ENCODE measurements at regions not wholly inside any gene's neighbourhood (a gene's known extent, or its start where the extent isn't known, plus 50 kb on each side); places are given as distances from the start of the nearest gene placed in this dataset.

DNA sequence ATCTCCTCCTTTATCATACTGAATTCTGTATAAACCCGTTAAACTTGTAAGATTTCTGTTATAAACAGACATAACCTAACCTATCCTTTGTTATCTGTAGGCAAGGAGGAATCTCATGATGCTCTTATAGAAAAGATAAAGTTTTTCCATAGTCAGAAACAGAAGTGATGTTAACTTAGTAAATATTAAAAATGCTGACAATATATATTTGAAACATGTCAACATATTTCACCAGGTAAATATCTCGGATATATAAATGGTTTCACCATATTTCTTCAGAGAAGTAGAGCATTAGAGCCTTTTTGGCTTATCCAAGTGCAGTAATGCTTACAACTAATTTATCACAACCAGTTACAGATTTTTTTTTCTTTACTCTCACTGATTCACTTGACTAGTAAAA lies 625.9 kb downstream of the PDHA2 start:
- DNase-seq (ENCODE audit: low read depth, low spot score) (no peak), ATAC-seq (no peak), FAIRE-seq (no peak)
- in situ Hi-C loops (cut with MboI), result no loop called here
- ChIA-PET SMC1A (ENCODE audit: uncharacterized antibody, unreplicated experiment) (no interaction called here), CTCF (no interaction called here), POLR2A (no interaction called here), RAD21 (ENCODE audit: unreplicated experiment) (no interaction called here)
- intact Hi-C loops (cut with micrococcal nuclease; ENCODE audit: unreplicated experiment), result no loop called here
- H4K20me1 ChIP-seq (ENCODE audit: control insufficient read depth, insufficient read depth), result no peaks in the 10 kb centered on the region
- no peak overlapping the region for H2AFZ ChIP-seq (ENCODE audit: control insufficient read depth, low read depth, low read length)
- BruUV-seq (replicated peaks), result no TSS peak
- no peaks in the 10 kb centered on the region for H3K27me3 ChIP-seq (replicated peaks in 1 of 2; ENCODE audit: control insufficient read depth in 2 of 2, insufficient read depth in 2 of 2, low read length in 1 of 2)
- H3K9me3 ChIP-seq (replicated peaks; ENCODE audit: control insufficient read depth, insufficient read depth, low read length), result no peaks in the 10 kb centered on the region
- no peaks in the 10 kb centered on the region for H3K4me1 ChIP-seq (ENCODE audit: control insufficient read depth, insufficient read depth, low read length)
- no peaks in the 10 kb centered on the region for H3K79me2 ChIP-seq (ENCODE audit: control insufficient read depth, insufficient read depth, low read length)
- WGBS (ENCODE audit: insufficient coverage, insufficient replicate concordance, low lambda C conversion rate, missing lambda C conversion rate), result 0% methylated on average over 2 of the region's 2 CpGs
- H3K4me3 ChIP-seq, result no peak overlapping the region
- no peak overlapping the region for H3K4me2 ChIP-seq (ENCODE audit: control insufficient read depth, insufficient read depth)
- H3K9ac ChIP-seq (ENCODE audit: control insufficient read depth, insufficient read depth, low read length), result no peak overlapping the region
- TF ChIP-seq FOS (IDR thresholded peaks at IDR 0.05; ENCODE audit: borderline replicate concordance, extremely low read depth, insufficient read length) (no peak), TCF7 (IDR thresholded peaks at IDR 0.05; ENCODE audit: borderline replicate concordance) (no peak), POLR2A (IDR thresholded peaks at IDR 0.05; ENCODE audit: low read depth, low read length) (no peak), NFYA (IDR thresholded peaks at IDR 0.05; ENCODE audit: borderline replicate concordance, low read depth, low read length) (no peak), HDGF (IDR thresholded peaks at IDR 0.05) (no peak), YY1 (IDR thresholded peaks at IDR 0.05; ENCODE audit: low read depth, low read length) (no peak), JUNB (IDR thresholded peaks at IDR 0.05) (no peak), RFX5 (IDR thresholded peaks at IDR 0.05; ENCODE audit: low read depth, low read length) (no peak), TAF1 (IDR thresholded peaks at IDR 0.05; ENCODE audit: borderline replicate concordance, low read depth, low read length) (no peak)
- TF ChIP-seq, protein P1, sequence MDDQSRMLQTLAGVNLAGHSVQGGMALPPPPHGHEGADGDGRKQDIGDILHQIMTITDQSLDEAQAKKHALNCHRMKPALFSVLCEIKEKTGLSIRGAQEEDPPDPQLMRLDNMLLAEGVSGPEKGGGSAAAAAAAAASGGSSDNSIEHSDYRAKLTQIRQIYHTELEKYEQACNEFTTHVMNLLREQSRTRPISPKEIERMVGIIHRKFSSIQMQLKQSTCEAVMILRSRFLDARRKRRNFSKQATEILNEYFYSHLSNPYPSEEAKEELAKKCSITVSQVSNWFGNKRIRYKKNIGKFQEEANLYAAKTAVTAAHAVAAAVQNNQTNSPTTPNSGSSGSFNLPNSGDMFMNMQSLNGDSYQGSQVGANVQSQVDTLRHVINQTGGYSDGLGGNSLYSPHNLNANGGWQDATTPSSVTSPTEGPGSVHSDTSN (IDR thresholded peaks at IDR 0.05; ENCODE audit: insufficient replicate concordance, low read depth, low read length), result no peak
- TF ChIP-seq, protein P2, sequence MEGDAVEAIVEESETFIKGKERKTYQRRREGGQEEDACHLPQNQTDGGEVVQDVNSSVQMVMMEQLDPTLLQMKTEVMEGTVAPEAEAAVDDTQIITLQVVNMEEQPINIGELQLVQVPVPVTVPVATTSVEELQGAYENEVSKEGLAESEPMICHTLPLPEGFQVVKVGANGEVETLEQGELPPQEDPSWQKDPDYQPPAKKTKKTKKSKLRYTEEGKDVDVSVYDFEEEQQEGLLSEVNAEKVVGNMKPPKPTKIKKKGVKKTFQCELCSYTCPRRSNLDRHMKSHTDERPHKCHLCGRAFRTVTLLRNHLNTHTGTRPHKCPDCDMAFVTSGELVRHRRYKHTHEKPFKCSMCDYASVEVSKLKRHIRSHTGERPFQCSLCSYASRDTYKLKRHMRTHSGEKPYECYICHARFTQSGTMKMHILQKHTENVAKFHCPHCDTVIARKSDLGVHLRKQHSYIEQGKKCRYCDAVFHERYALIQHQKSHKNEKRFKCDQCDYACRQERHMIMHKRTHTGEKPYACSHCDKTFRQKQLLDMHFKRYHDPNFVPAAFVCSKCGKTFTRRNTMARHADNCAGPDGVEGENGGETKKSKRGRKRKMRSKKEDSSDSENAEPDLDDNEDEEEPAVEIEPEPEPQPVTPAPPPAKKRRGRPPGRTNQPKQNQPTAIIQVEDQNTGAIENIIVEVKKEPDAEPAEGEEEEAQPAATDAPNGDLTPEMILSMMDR (IDR thresholded peaks at IDR 0.05 in 2 of 3, conservative IDR thresholded peaks at IDR 0.05 in 1 of 3; ENCODE audit: control insufficient read depth in 2 of 3, extremely low read depth in 1 of 3, insufficient read depth in 1 of 3, low read depth in 3 of 3, low read length in 3 of 3), result no peak
- TF ChIP-seq, protein P3, sequence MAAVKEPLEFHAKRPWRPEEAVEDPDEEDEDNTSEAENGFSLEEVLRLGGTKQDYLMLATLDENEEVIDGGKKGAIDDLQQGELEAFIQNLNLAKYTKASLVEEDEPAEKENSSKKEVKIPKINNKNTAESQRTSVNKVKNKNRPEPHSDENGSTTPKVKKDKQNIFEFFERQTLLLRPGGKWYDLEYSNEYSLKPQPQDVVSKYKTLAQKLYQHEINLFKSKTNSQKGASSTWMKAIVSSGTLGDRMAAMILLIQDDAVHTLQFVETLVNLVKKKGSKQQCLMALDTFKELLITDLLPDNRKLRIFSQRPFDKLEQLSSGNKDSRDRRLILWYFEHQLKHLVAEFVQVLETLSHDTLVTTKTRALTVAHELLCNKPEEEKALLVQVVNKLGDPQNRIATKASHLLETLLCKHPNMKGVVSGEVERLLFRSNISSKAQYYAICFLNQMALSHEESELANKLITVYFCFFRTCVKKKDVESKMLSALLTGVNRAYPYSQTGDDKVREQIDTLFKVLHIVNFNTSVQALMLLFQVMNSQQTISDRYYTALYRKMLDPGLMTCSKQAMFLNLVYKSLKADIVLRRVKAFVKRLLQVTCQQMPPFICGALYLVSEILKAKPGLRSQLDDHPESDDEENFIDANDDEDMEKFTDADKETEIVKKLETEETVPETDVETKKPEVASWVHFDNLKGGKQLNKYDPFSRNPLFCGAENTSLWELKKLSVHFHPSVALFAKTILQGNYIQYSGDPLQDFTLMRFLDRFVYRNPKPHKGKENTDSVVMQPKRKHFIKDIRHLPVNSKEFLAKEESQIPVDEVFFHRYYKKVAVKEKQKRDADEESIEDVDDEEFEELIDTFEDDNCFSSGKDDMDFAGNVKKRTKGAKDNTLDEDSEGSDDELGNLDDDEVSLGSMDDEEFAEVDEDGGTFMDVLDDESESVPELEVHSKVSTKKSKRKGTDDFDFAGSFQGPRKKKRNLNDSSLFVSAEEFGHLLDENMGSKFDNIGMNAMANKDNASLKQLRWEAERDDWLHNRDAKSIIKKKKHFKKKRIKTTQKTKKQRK (IDR thresholded peaks at IDR 0.05; ENCODE audit: low read depth, low read length), result no peak
- TF ChIP-seq, protein P4, sequence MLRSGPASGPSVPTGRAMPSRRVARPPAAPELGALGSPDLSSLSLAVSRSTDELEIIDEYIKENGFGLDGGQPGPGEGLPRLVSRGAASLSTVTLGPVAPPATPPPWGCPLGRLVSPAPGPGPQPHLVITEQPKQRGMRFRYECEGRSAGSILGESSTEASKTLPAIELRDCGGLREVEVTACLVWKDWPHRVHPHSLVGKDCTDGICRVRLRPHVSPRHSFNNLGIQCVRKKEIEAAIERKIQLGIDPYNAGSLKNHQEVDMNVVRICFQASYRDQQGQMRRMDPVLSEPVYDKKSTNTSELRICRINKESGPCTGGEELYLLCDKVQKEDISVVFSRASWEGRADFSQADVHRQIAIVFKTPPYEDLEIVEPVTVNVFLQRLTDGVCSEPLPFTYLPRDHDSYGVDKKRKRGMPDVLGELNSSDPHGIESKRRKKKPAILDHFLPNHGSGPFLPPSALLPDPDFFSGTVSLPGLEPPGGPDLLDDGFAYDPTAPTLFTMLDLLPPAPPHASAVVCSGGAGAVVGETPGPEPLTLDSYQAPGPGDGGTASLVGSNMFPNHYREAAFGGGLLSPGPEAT (IDR thresholded peaks at IDR 0.05; ENCODE audit: low read depth), result no peak
- TF ChIP-seq, protein P5, sequence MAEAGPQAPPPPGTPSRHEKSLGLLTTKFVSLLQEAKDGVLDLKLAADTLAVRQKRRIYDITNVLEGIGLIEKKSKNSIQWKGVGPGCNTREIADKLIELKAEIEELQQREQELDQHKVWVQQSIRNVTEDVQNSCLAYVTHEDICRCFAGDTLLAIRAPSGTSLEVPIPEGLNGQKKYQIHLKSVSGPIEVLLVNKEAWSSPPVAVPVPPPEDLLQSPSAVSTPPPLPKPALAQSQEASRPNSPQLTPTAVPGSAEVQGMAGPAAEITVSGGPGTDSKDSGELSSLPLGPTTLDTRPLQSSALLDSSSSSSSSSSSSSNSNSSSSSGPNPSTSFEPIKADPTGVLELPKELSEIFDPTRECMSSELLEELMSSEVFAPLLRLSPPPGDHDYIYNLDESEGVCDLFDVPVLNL (IDR thresholded peaks at IDR 0.05; ENCODE audit: low read depth, low read length), result no peak
- no peaks in the 10 kb centered on the region for H3K36me3 ChIP-seq (ENCODE audit: control insufficient read depth in 2 of 2, insufficient read depth in 2 of 2, low read length in 1 of 2)
- H3K27ac ChIP-seq (ENCODE audit: control insufficient read depth, insufficient read depth), result no peak overlapping the region

Data from GM12878 (cell line).